PC-9 (cell line): ENCODE measurements at regions not wholly inside any gene's neighbourhood (a gene's known extent, or its start where the extent isn't known, plus 50 kb on each side); places are given as distances from the start of the nearest gene placed in this dataset.

Experiments used
- BruUV-seq: library from RNA; stranded (reverse); fragments of 400-500 nt; replicated peaks from 2 replicates; lab custom pipeline; 2021; lab: Mats Ljungman, UMichigan
- CTCF ChIA-PET: fragments of 300-600 bp; sonication (Branson Sonifier 250); formaldehyde crosslinking; loops from one replicate; lab custom pipeline; 2022; ENCODE audit warnings: antibody characterized with exemption; lab: Charles Lee
- POLR2A ChIA-PET: fragments of 300-600 bp; sonication (Branson Sonifier 250); formaldehyde crosslinking; loops from one replicate; lab custom pipeline; 2022; ENCODE audit warnings: antibody characterized with exemption; ENCODE audit not compliant: unreplicated experiment; lab: Charles Lee
- DNase-seq, 2 experiments: peaks; one replicate each; pipeline versions ENCODE4 v3.0.0 to v3.0.0-alpha.2; 2015 to 2022; ENCODE audit warnings: mixed read lengths in 1 of 2
- H2AFZ ChIP-seq: fragments of 200-600 bp; sonication (generic); 2 replicates; pipeline ENCODE4 v1.8.1; 2017; ENCODE audit warnings: antibody characterized with exemption
- H3F3A ChIP-seq: fragments of 200-600 bp; sonication (generic); 2 replicates; pipeline ENCODE4 v1.8.1; 2017; ENCODE audit warnings: antibody characterized with exemption, mild to moderate bottlenecking, low read depth; ENCODE audit not compliant: insufficient read depth
- H3K27ac ChIP-seq: fragments of 200-600 bp; sonication (generic); 2 replicates; pipeline ENCODE4 v1.6.1; 2016; ENCODE audit warnings: mixed run types
- H3K27me3 ChIP-seq: fragments of 200-600 bp; sonication (generic); 2 replicates; pipeline ENCODE4 v1.6.1; 2016; ENCODE audit warnings: low read depth, mixed run types; ENCODE audit not compliant: insufficient read depth
- H3K36me3 ChIP-seq: fragments of 200-600 bp; sonication (generic); 2 replicates; pipeline ENCODE4 v1.6.1; 2016; ENCODE audit warnings: low read depth, mixed run types
- H3K4me1 ChIP-seq: fragments of 200-600 bp; sonication (generic); replicated peaks from 2 replicates; pipeline ENCODE4 v1.6.1; 2016; ENCODE audit warnings: mixed run types; ENCODE audit not compliant: insufficient read depth
- H3K4me2 ChIP-seq: fragments of 200-600 bp; sonication (generic); 2 replicates; pipeline ENCODE4 v1.6.1; 2017; ENCODE audit warnings: mixed run types
- H3K4me3 ChIP-seq: fragments of 200-600 bp; sonication (generic); 2 replicates; pipeline ENCODE4 v1.6.1; 2016; ENCODE audit warnings: mixed run types
- H3K79me2 ChIP-seq: fragments of 200-600 bp; sonication (generic); 2 replicates; pipeline ENCODE4 v1.6.1; 2017; ENCODE audit warnings: low read depth, mixed run types
- H3K9me2 ChIP-seq: fragments of 200-600 bp; sonication (generic); 2 replicates; pipeline ENCODE4 v1.8.1; 2017; ENCODE audit warnings: mild to moderate bottlenecking; ENCODE audit not compliant: insufficient read depth
- H3K9me3 ChIP-seq: fragments of 200-600 bp; sonication (generic); 2 replicates; pipeline ENCODE4 v1.8.1; 2016; ENCODE audit warnings: low read depth; ENCODE audit not compliant: insufficient read depth
- H4K20me1 ChIP-seq: fragments of 200-600 bp; sonication (generic); 2 replicates; pipeline ENCODE4 v1.8.1; 2017; ENCODE audit not compliant: insufficient read depth
- CTCF ChIP-seq: fragments of 200-600 bp; sonication (generic); conservative IDR thresholded peaks from 2 replicates; pipeline ENCODE4 v1.6.1; 2017; ENCODE audit warnings: mixed run types, antibody characterized with exemption, mild to moderate bottlenecking, moderate library complexity
- EZH2 ChIP-seq: fragments of 200-600 bp; sonication (generic); IDR thresholded peaks from 2 replicates; pipeline ENCODE4 v1.8.0; 2017; ENCODE audit warnings: antibody characterized with exemption, low read depth
- intact Hi-C: fragments of 100-400 bp; cut with micrococcal nuclease; formaldehyde crosslinking; loops from one replicate; pipeline ENCODE4 v1.10.0; 2022; ENCODE audit not compliant: unreplicated experiment

- no peak for TF ChIP-seq CTCF
- H3K36me3 ChIP-seq: no peaks in the 10 kb centered on the region
- H3K4me2 ChIP-seq: no peak overlapping the region
- H3K9me3 ChIP-seq: no peaks in the 10 kb centered on the region
- H2AFZ ChIP-seq: no peak overlapping the region
- no peak for DNase-seq
- H3K4me1 ChIP-seq: no peaks in the 10 kb centered on the region
- H4K20me1 ChIP-seq: no peaks in the 10 kb centered on the region
- POLR2A ChIA-PET: no interaction called here
- intact Hi-C loops: no loop called here
- H3K27ac ChIP-seq: no peak overlapping the region
- no peaks in the 10 kb centered on the region for H3K79me2 ChIP-seq
- BruUV-seq: no TSS peak
- no peak overlapping the region for H3K4me3 ChIP-seq
- no peaks in the 10 kb centered on the region for H3K9me2 ChIP-seq
- no peaks in the 10 kb centered on the region for H3F3A ChIP-seq
- CTCF ChIA-PET: no interaction called here
- no peaks in the 10 kb centered on the region for H3K27me3 ChIP-seq
These were observed 94.7 kb upstream of the CXXC4 start for GRCh38 chr4:104589264-104589868.

DNA sequence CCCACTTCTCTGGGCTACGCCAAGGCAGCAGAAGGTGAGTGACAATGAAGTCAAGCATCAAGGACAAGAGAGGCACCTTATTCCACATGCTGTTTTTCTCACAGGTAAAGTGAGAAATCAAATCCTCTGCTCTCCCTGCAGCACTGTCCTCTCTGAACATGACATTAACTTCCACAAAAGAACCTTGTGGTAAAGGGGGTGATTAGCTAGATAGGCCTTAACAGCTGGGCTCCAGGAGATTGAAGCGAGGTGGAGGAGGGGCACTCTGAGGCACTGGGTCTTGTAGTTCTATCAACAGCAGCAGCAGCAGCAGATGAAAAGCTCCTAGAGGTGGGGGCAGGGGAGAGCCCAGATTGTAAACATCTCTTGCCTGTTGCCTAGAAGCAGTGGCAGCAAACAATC, 96.8 kb upstream of the CXXC4 start:
- Histone ChIP-seq H3F3A (no peaks in the 10 kb centered on the region), H3K9me2 (no peaks in the 10 kb centered on the region), H3K36me3 (no peaks in the 10 kb centered on the region), H4K20me1 (no peaks in the 10 kb centered on the region), H3K27ac (no peak overlapping the region), H3K4me3 (no peak overlapping the region), H3K79me2 (no peaks in the 10 kb centered on the region), H3K4me1 (no peaks in the 10 kb centered on the region), H2AFZ (no peak overlapping the region), H3K9me3 (no peaks in the 10 kb centered on the region), H3K4me2 (no peak overlapping the region), H3K27me3 (no peaks in the 10 kb centered on the region)
- BruUV-seq: no TSS peak
- intact Hi-C loops: no loop called here
- TF ChIP-seq CTCF (no peak), EZH2 (no peak)
- no peak for DNase-seq
- ChIA-PET POLR2A (no interaction called here), CTCF (no interaction called here)

DNA sequence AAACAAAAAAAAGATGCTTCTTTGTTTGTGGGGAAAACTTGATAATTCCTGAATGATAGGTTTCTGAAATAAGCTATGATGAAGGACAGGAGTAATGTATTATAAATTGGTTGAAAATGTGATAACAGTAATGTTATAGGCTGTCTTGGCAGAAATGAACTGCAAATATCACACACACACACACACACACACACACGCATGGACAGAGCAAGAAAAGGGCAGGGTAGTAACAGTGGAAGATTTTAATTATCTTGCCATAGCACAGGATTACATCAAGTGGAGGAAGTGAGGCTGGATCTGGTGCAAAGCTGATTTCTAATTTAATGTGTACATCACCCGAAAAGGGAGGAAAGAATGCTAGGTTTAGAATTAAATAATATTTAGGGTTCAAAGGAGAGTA, 97.5 kb upstream of the CXXC4 start:
- Histone ChIP-seq H3K27ac (no peak overlapping the region), H4K20me1 (no peaks in the 10 kb centered on the region), H3K4me2 (no peak overlapping the region), H3K36me3 (no peaks in the 10 kb centered on the region), H3K79me2 (no peaks in the 10 kb centered on the region), H3F3A (no peaks in the 10 kb centered on the region), H2AFZ (no peak overlapping the region), H3K9me2 (no peaks in the 10 kb centered on the region), H3K9me3 (no peaks in the 10 kb centered on the region), H3K27me3 (no peaks in the 10 kb centered on the region), H3K4me3 (no peak overlapping the region), H3K4me1 (no peaks in the 10 kb centered on the region)
- POLR2A ChIA-PET: no interaction called here
- intact Hi-C loops: no loop called here
- no TSS peak for BruUV-seq
- CTCF ChIA-PET: no interaction called here
- TF ChIP-seq CTCF (no peak), EZH2 (no peak)
- DNase-seq: no peak
